ENCODE measurements at regions not wholly inside any gene's neighbourhood (a gene's known extent, or its start where the extent isn't known, plus 50 kb on each side); places are given as distances from the start of the nearest gene placed in this dataset.

DNA sequence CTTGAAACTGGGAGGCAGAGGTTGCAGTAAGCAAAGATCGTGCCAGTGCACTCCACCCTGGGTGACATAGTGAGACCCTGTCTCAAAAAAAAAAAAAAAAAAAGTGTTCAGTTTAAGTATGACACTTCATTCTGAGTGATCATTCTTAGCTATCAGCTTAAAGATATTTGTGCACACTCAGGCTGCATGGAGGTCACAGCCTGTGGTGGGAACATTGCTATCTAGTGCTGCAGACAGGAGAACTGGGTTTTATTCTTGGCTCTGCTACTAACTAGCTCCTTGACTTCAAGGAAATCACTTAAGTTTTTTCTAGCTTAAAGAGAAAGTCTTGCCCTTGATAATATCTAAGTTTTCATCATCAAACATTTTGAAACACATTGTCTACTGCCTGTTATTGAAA, 391.3 kb upstream of the CDH7 start:
- Histone ChIP-seq H3K9me3 (no peaks in the 10 kb centered on the region), H3K4me1 (no peaks in the 10 kb centered on the region), H3K4me3 (no peak overlapping the region), H3K27ac (no peak overlapping the region), H3K27me3 (no peaks in the 10 kb centered on the region), H3K36me3 (no peaks in the 10 kb centered on the region)
- no peak for TF ChIP-seq CTCF (IDR thresholded peaks at IDR 0.05)
- intact Hi-C loops (cut with DNase I), result no loop called here
- no peak for DNase-seq (ENCODE audit: low spot score in 2 of 2)

DNA sequence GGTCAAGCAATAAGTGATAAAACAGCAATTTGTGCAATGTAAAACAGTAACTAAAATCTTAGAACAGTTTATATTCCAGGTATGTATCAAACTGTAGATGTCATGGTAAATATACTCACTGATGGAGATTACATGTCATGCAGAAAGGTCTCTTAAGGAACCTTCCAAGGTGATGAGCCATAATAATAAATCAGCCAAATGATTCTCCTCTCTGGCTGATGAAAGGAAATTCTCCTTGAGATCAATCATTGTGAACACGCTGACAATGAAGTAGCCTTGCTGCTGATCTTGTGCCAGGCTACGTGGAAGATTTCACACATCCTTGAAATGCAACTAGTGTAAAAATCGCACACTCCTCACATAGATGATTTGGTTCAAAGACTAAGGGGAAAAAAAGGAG, 392.5 kb upstream of the CDH7 start:
- H3K4me1 ChIP-seq, result no peaks in the 10 kb centered on the region
- H3K27ac ChIP-seq, result no peak overlapping the region
- DNase-seq (ENCODE audit: low spot score in 2 of 2), result no peak
- no peak overlapping the region for H3K4me3 ChIP-seq
- intact Hi-C loops (cut with DNase I), result no loop called here
- no peaks in the 10 kb centered on the region for H3K27me3 ChIP-seq
- no peak for TF ChIP-seq CTCF (IDR thresholded peaks at IDR 0.05)
- no peaks in the 10 kb centered on the region for H3K36me3 ChIP-seq
- H3K9me3 ChIP-seq, result no peaks in the 10 kb centered on the region

- TF ChIP-seq CTCF (IDR thresholded peaks at IDR 0.05), result no peak
- Histone ChIP-seq H3K4me1 (no peaks in the 10 kb centered on the region), H3K4me3 (no peak overlapping the region), H3K27ac (no peak overlapping the region), H3K27me3 (no peaks in the 10 kb centered on the region), H3K36me3 (no peaks in the 10 kb centered on the region), H3K9me3 (no peaks in the 10 kb centered on the region)
- no peak for DNase-seq (ENCODE audit: low spot score in 2 of 2)
- intact Hi-C loops (cut with DNase I), result no loop called here
These were observed 398.6 kb upstream of the CDH7 start for GRCh38 chr18:65352186-65352585.

DNA sequence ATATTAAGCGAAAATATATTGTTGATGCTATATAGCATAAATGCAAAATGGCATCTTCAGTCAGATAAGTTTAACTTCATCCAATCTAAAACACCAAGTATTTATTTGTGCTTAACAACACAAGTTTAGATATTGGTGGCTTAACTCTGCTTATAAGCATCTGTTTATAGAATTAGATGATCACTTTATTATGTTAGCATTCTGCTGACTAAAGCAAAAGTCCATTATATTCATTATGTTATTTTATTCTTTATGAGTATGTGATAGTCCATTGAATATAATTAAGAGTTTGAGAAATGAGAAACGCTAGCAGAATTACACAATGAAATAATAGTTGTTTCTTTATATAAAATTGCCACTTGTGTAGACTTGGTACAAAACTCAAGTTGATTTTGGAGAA, 401.2 kb upstream of the CDH7 start:
- intact Hi-C loops (cut with DNase I), result no loop called here
- no peak for TF ChIP-seq CTCF (IDR thresholded peaks at IDR 0.05)
- H3K4me1 ChIP-seq, result no peaks in the 10 kb centered on the region
- DNase-seq (ENCODE audit: low spot score in 2 of 2), result no peak
- H3K27me3 ChIP-seq, result no peaks in the 10 kb centered on the region
- no peak overlapping the region for H3K4me3 ChIP-seq
- H3K36me3 ChIP-seq, result no peaks in the 10 kb centered on the region
- H3K27ac ChIP-seq, result no peak overlapping the region
- H3K9me3 ChIP-seq, result no peaks in the 10 kb centered on the region

DNA sequence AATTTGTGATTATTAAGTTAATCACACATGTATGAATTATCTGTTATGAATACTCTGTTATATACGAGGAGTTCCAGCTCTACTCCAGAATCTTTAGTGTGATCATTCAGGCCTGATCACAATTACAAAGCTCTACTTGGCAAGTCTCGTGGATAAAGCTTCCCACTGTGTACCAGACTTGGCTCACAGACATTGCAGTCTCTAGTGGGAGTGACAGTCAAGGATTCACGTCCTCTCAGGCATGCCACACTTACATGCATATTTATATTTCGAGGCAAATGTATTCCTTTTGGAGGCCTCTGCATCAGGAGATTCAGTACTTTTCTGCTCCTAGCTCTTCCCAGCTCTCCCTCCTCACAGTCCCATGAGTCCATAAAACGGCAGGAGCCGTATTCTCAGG, 403.4 kb upstream of the CDH7 start:
- H3K27me3 ChIP-seq, result no peaks in the 10 kb centered on the region
- H3K4me1 ChIP-seq, result no peaks in the 10 kb centered on the region
- H3K27ac ChIP-seq, result no peak overlapping the region
- no peak overlapping the region for H3K4me3 ChIP-seq
- no peaks in the 10 kb centered on the region for H3K36me3 ChIP-seq
- intact Hi-C loops (cut with DNase I), result no loop called here
- no peak for TF ChIP-seq CTCF (IDR thresholded peaks at IDR 0.05)
- no peak for DNase-seq (ENCODE audit: low spot score in 2 of 2)
- H3K9me3 ChIP-seq, result no peaks in the 10 kb centered on the region

- intact Hi-C loops (cut with DNase I), result no loop called here
- no peaks in the 10 kb centered on the region for H3K4me1 ChIP-seq
These were observed 404.7 kb upstream of the CDH7 start for GRCh38 chr18:65346086-65346485.

More at GRCh38 chr18:65346086-65346485, 404.7 kb upstream of the CDH7 start:
- TF ChIP-seq CTCF (IDR thresholded peaks at IDR 0.05), result no peak
- Histone ChIP-seq H3K27ac (no peak overlapping the region), H3K4me3 (no peak overlapping the region), H3K9me3 (no peaks in the 10 kb centered on the region), H3K36me3 (no peaks in the 10 kb centered on the region), H3K27me3 (no peaks in the 10 kb centered on the region)
- DNase-seq (ENCODE audit: low spot score in 2 of 2), result no peak
